ENCODE measurements at regions not wholly inside any gene's neighbourhood (a gene's known extent, or its start where the extent isn't known, plus 50 kb on each side); places are given as distances from the start of the nearest gene placed in this dataset.

DNA sequence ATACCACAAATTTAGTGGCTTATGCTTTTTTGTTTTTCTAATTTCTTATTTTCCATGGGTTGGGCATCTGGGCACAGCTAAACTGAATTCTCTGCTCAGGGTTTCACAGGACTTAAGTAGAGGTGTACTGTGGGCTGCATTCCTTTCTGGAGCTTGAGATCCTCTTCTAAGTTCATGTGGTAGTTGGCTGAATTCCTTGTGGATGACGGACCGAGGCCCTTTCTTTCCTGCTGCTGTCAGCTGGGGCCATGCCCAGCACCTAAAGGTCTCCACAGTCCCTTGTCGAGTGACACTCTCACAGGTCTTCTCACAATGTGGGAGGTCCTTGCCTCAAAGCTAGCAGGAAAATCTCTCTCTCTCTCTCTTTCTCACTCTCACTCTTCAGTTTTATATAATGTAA is 433.5 kb upstream of the LRATD1 start:
- no peak for TF ChIP-seq POLR2AphosphoS5 (IDR thresholded peaks at IDR 0.05; ENCODE audit: low read depth)
- TF ChIP-seq REST (IDR thresholded peaks at IDR 0.05; ENCODE audit: insufficient replicate concordance, low read depth) = no peak
- TF ChIP-seq GABPA (IDR thresholded peaks at IDR 0.05; ENCODE audit: low read depth) = no peak
- TF ChIP-seq, protein P1, sequence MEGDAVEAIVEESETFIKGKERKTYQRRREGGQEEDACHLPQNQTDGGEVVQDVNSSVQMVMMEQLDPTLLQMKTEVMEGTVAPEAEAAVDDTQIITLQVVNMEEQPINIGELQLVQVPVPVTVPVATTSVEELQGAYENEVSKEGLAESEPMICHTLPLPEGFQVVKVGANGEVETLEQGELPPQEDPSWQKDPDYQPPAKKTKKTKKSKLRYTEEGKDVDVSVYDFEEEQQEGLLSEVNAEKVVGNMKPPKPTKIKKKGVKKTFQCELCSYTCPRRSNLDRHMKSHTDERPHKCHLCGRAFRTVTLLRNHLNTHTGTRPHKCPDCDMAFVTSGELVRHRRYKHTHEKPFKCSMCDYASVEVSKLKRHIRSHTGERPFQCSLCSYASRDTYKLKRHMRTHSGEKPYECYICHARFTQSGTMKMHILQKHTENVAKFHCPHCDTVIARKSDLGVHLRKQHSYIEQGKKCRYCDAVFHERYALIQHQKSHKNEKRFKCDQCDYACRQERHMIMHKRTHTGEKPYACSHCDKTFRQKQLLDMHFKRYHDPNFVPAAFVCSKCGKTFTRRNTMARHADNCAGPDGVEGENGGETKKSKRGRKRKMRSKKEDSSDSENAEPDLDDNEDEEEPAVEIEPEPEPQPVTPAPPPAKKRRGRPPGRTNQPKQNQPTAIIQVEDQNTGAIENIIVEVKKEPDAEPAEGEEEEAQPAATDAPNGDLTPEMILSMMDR (IDR thresholded peaks at IDR 0.05; ENCODE audit: insufficient read depth, low read length) = no peak
- no peak for TF ChIP-seq SPI1 (IDR thresholded peaks at IDR 0.05; ENCODE audit: borderline replicate concordance, low read depth)
- no peaks in the 10 kb centered on the region for H3K27me3 ChIP-seq (ENCODE audit: insufficient read depth, poor library complexity, severe bottlenecking)
- no peak overlapping the region for H3K4me3 ChIP-seq (replicated peaks; ENCODE audit: insufficient read depth, low read length)
- DNase-seq (ENCODE audit: low read depth in 1 of 2, low spot score in 1 of 2) = no peak
- no peak overlapping the region for H3K27ac ChIP-seq (replicated peaks)

DNA sequence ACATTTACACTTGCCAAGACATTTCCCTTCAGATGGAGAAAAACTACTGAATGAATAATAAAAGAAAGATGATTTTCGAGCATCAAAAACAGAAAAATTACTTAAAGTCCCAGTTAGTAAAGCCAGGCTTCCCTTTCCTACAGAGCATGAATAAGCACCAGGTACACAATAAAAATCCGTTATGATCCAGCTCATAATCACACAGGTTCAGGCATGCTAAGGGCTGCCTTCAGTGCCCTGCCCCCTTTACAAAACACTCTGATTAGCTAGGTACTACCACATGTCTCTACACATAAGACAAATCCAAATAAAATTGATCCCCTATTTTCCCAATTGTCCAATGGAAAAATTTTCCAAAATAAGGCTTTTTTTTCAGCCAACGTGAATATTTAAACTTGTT is 413.2 kb upstream of the LRATD1 start:
- no peak for TF ChIP-seq GABPA (IDR thresholded peaks at IDR 0.05; ENCODE audit: low read depth)
- TF ChIP-seq SPI1 (IDR thresholded peaks at IDR 0.05; ENCODE audit: borderline replicate concordance, low read depth) = no peak
- TF ChIP-seq REST (IDR thresholded peaks at IDR 0.05; ENCODE audit: insufficient replicate concordance, low read depth) = no peak
- no peak for TF ChIP-seq POLR2AphosphoS5 (IDR thresholded peaks at IDR 0.05; ENCODE audit: low read depth)
- TF ChIP-seq, protein P1 (IDR thresholded peaks at IDR 0.05; ENCODE audit: insufficient read depth, low read length) = no peak

DNA sequence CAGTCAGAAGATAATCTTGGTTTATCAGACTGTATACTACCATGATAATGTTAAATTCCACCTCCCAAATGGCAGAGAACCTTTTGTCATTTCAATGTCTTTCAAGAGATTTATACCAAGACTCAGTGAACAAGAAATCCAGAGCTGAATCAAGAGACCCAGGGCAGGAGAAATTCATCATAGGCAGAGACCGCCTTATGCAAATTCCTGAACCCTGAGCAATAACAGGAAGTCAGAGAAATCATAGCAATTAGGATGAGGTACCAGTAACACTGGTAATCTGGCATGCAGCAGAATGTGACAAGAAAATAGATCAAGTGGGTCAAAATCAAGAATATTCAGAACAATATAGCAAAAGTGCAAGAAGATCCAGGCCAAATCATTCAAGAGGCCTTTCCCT is 412.4 kb upstream of the LRATD1 start:
- TF ChIP-seq POLR2AphosphoS5 (IDR thresholded peaks at IDR 0.05; ENCODE audit: low read depth) (no peak), SPI1 (IDR thresholded peaks at IDR 0.05; ENCODE audit: borderline replicate concordance, low read depth) (no peak), REST (IDR thresholded peaks at IDR 0.05; ENCODE audit: insufficient replicate concordance, low read depth) (no peak), GABPA (IDR thresholded peaks at IDR 0.05; ENCODE audit: low read depth) (no peak)
- TF ChIP-seq, protein P1 (IDR thresholded peaks at IDR 0.05; ENCODE audit: insufficient read depth, low read length) = no peak
- DNase-seq (ENCODE audit: low read depth in 1 of 2, low spot score in 1 of 2) = no peak
- Histone ChIP-seq H3K27ac (replicated peaks) (no peak overlapping the region), H3K4me3 (replicated peaks; ENCODE audit: insufficient read depth, low read length) (no peak overlapping the region), H3K27me3 (ENCODE audit: insufficient read depth, poor library complexity, severe bottlenecking) (no peaks in the 10 kb centered on the region)

More for the DNA sequence above, 413.2 kb upstream of the LRATD1 start:
- Histone ChIP-seq H3K4me3 (replicated peaks; ENCODE audit: insufficient read depth, low read length) (no peak overlapping the region), H3K27ac (replicated peaks) (no peak overlapping the region), H3K27me3 (ENCODE audit: insufficient read depth, poor library complexity, severe bottlenecking) (no peaks in the 10 kb centered on the region)
- DNase-seq (ENCODE audit: low read depth in 1 of 2, low spot score in 1 of 2) = no peak
